Glutamatergic neuron (in vitro differentiated cells): ENCODE measurements at regions not wholly inside any gene's neighbourhood (a gene's known extent, or its start where the extent isn't known, plus 50 kb on each side); places are given as distances from the start of the nearest gene placed in this dataset.

Experiments used
- DNase-seq: peaks from one replicate; pipeline ENCODE4 v3.0.0; 2022
- H3K27ac Mint-ChIP-seq: one replicate; pipeline ENCODE4 v1.8.0; 2020; ENCODE audit warnings: mild to moderate bottlenecking, mixed read lengths, inconsistent platforms; ENCODE audit not compliant: unreplicated experiment
- H3K27me3 Mint-ChIP-seq: one replicate; pipeline ENCODE4 v1.8.0; 2020; ENCODE audit warnings: mild to moderate bottlenecking, moderate library complexity, mixed read lengths, inconsistent platforms; ENCODE audit not compliant: unreplicated experiment
- H3K36me3 Mint-ChIP-seq: one replicate; pipeline ENCODE4 v1.8.0; 2020; ENCODE audit warnings: mild to moderate bottlenecking, mixed read lengths, inconsistent platforms; ENCODE audit not compliant: unreplicated experiment
- H3K4me1 Mint-ChIP-seq: one replicate; pipeline ENCODE4 v1.8.0; 2020; ENCODE audit warnings: mild to moderate bottlenecking, low read depth, mixed read lengths, inconsistent platforms; ENCODE audit not compliant: unreplicated experiment
- H3K4me3 Mint-ChIP-seq: one replicate; pipeline ENCODE4 v1.8.0; 2020; ENCODE audit warnings: mild to moderate bottlenecking, mixed read lengths, inconsistent platforms; ENCODE audit not compliant: unreplicated experiment
- H3K9me3 Mint-ChIP-seq: one replicate; pipeline ENCODE4 v1.8.0; 2020; ENCODE audit warnings: mild to moderate bottlenecking, moderate library complexity, mixed read lengths, inconsistent platforms; ENCODE audit not compliant: unreplicated experiment
- TF ChIP-seq, protein P1 (sequence below): fragments of 200-600 bp; sonication (generic); IDR thresholded peaks from one replicate; pipeline ENCODE4 v1.5.0; 2021; ENCODE audit not compliant: partially characterized antibody, unreplicated experiment

DNA sequence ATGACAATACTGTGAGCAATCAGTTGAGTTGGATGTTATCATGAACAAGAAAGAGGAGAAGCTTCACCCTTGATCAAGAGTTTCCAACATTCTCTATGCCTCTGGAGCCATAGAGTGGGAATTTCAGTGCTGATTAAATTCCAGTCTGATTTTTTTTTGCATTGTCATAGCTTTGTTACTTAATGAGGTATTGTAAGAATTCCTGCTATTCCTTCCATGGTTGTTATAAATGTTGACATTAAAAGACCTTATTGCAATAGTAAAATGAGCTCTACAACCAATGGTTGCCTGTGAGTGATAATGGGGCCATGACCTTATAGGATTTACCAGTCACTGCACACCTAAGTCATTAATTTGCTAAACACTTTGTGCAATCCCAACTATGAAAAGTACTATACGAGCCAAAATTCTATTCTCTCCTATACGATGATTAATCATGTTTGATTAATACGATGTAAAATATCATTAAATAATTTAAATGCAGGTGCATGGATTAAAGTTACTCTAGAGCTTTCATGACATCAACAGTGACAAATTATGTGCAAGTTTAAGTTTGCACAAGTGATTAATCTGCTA, 353.2 kb upstream of the KLF6 start:
- Mint-ChIP-seq H3K36me3 (peaks cover 11% of the 10 kb centered on the region), H3K27ac (no peak overlapping the region), H3K9me3 (peaks cover 4% of the 10 kb centered on the region), H3K4me1 (no peaks in the 10 kb centered on the region), H3K27me3 (peaks cover 1% of the 10 kb centered on the region), H3K4me3 (no peak overlapping the region)
- no peak for DNase-seq
- TF ChIP-seq, protein P1, sequence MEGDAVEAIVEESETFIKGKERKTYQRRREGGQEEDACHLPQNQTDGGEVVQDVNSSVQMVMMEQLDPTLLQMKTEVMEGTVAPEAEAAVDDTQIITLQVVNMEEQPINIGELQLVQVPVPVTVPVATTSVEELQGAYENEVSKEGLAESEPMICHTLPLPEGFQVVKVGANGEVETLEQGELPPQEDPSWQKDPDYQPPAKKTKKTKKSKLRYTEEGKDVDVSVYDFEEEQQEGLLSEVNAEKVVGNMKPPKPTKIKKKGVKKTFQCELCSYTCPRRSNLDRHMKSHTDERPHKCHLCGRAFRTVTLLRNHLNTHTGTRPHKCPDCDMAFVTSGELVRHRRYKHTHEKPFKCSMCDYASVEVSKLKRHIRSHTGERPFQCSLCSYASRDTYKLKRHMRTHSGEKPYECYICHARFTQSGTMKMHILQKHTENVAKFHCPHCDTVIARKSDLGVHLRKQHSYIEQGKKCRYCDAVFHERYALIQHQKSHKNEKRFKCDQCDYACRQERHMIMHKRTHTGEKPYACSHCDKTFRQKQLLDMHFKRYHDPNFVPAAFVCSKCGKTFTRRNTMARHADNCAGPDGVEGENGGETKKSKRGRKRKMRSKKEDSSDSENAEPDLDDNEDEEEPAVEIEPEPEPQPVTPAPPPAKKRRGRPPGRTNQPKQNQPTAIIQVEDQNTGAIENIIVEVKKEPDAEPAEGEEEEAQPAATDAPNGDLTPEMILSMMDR: no peak

DNA sequence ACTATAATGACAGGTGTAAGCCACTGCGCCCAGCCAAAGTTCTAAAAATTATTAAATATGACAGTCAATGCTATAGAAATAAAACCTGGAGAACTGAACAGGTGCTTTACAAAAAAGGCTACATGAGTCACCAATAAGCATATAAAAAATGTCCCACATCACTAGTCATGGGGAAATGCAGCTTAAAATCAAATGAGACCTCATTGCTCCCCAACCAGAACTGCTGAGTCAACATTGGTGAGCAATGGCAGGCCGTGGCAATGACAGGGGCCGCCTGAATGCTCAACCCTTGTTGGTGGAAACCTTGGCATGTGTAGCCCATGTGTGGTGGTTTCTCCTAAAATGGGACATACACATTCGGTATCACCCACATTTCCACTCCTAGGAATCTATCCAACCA, 352.3 kb upstream of the KLF6 start:
- peaks cover 4% of the 10 kb centered on the region for H3K9me3 Mint-ChIP-seq

DNA sequence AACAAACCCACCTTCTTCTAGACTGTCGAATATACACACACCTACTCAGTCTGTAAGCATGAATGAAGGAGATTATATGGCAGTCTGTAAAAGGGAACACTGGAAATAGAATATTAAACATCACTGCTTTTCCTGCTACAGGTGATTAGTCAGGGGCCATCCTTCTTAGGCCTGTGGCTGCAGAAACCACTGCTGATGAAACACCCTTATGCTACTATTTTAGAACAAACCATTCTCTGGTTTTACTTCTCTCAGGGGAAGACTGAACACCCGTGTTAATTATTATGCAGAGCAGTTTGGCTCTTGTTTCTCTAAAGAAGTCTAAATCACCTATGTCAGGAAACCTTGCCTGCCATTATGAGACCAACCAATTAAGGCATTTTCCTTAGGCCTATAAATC, 351.1 kb upstream of the KLF6 start:
- H3K4me3 Mint-ChIP-seq: no peak overlapping the region
- peaks cover 4% of the 10 kb centered on the region for H3K36me3 Mint-ChIP-seq
- H3K4me1 Mint-ChIP-seq: no peaks in the 10 kb centered on the region
- TF ChIP-seq, protein P1: no peak
- DNase-seq: no peak
- H3K27me3 Mint-ChIP-seq: no peaks in the 10 kb centered on the region
- peaks cover 4% of the 10 kb centered on the region for H3K9me3 Mint-ChIP-seq
- H3K27ac Mint-ChIP-seq: no peak overlapping the region

More for the DNA sequence above, 352.3 kb upstream of the KLF6 start:
- no peak overlapping the region for H3K4me3 Mint-ChIP-seq
- peaks cover 1% of the 10 kb centered on the region for H3K27me3 Mint-ChIP-seq
- H3K27ac Mint-ChIP-seq: no peak overlapping the region
- peaks cover 11% of the 10 kb centered on the region for H3K36me3 Mint-ChIP-seq
- TF ChIP-seq, protein P1: no peak
- DNase-seq: no peak
- no peaks in the 10 kb centered on the region for H3K4me1 Mint-ChIP-seq

DNA sequence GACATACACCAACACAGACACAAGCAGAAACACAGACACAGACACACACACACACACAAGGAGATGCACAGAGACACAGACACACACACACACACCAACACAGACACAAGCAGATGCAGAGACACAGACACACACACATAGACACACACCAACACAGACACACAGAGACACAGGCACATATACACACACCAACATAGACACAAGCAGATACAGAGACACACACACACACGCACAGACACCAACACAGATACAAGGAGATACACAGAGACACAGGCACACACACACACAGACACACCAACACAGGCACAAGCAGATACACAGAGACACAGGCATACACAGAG, 347.2 kb upstream of the KLF6 start:
- Mint-ChIP-seq H3K4me1 (no peaks in the 10 kb centered on the region), H3K27ac (no peak overlapping the region)

DNA sequence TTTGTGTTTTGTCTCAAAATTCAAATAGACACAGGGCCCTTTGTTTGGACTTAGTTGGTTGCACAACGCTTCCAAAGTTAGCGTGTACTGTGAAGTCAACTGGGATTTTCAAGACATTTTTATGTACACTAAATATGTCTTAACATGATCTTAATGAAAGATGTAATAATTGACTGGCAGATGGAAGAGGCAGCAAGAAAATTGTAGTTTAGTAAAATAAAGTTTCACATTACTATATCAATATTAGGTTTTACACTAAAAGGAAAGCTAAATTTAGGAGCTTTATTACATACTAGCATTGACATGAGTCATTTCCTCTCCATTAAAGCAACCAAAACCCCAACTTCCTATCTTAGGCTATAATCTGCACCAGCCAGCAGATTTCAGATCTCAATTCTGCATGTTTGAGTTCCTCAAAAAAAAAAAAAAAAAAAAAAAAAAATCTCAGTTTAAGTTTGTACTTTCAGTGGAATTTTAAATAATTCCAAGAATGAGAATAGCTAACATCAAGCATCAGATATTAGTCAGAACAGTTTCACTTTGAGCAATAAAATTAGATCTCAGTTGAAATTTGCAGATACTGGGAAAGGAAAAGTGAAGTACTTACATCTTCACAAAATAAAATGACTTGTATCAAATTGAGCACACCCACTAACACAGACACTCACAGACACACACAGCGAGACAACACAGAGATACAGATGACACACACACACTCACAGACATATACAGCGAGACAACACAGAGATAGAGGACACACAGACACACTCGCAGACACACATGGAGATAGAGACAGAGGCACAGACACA, 346.6 kb upstream of the KLF6 start:
- Mint-ChIP-seq H3K4me1 (no peaks in the 10 kb centered on the region), H3K4me3 (no peak overlapping the region), H3K9me3 (peaks cover 2% of the 10 kb centered on the region), H3K36me3 (peaks cover under 1% of the 10 kb centered on the region), H3K27me3 (no peaks in the 10 kb centered on the region), H3K27ac (no peak overlapping the region)
- TF ChIP-seq, protein P1: no peak
- DNase-seq: no peak

More for the DNA sequence above, 347.2 kb upstream of the KLF6 start:
- H3K4me3 Mint-ChIP-seq: no peak overlapping the region
- DNase-seq: no peak
- H3K36me3 Mint-ChIP-seq: no peaks in the 10 kb centered on the region
- peaks cover 2% of the 10 kb centered on the region for H3K9me3 Mint-ChIP-seq
- TF ChIP-seq, protein P1: no peak
- no peaks in the 10 kb centered on the region for H3K27me3 Mint-ChIP-seq
